Erythroblast (primary cell): ENCODE measurements at regions not wholly inside any gene's neighbourhood (a gene's known extent, or its start where the extent isn't known, plus 50 kb on each side); places are given as distances from the start of the nearest gene placed in this dataset.

Experiments used
- GATA1 ChIP-seq: IDR thresholded peaks from 2 replicates; pipeline ENCODE4 v1.6.1; 2011; ENCODE audit warnings: low read depth, mild to moderate bottlenecking, control low read depth, low read length, moderate library complexity
- POLR2A ChIP-seq: IDR thresholded peaks from 2 replicates; pipeline ENCODE4 v1.6.1; 2011; ENCODE audit warnings: mild to moderate bottlenecking, low read length

DNA sequence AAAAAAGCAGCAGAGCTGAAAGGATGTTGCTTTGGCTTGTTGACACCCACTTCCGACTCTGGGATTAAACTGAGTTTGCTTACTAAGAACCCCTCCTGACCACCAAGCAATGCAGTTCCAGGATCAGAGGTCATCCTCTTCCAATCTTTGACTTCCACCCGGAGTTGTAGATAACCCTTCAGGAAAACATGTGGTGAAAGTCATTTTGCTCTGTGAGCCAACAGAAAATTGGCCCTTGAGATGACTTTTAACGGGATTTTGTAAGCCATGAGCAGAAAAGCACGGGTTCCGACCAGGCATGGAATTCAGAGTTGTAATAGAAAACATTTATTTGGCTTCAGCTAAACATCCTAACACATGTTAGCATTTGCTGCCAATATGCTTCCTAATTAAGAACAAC is 171.6 kb upstream of the NR2F2 start:
- no peak for TF ChIP-seq POLR2A
- no peak for TF ChIP-seq GATA1
